Vagina (tissue), 2 donors: ENCODE measurements at regions not wholly inside any gene's neighbourhood (a gene's known extent, or its start where the extent isn't known, plus 50 kb on each side); places are given as distances from the start of the nearest gene placed in this dataset.

Experiments
- POLR2A ChIP-seq, 2 donors: fragments of 450-650 bp; IDR thresholded peaks; one replicate each; pipeline ENCODE4 v1.6.1; 2017; ENCODE audit warnings: antibody characterized with exemption in 2 of 2, mild to moderate bottlenecking in 2 of 2, moderate library complexity in 2 of 2
- POLR2AphosphoS5 ChIP-seq, 2 donors: sonication (generic); formaldehyde crosslinking; IDR thresholded peaks; one replicate each; pipeline ENCODE4 v1.9.0; 2017; ENCODE audit warnings: antibody characterized with exemption in 2 of 2, mild to moderate bottlenecking in 2 of 2, low read depth in 1 of 2; ENCODE audit not compliant: insufficient read depth in 1 of 2
- TF ChIP-seq, protein P1 (sequence below), 3 experiments: fragments of 450-650 bp in 2 of 3; fragments of 200-600 bp in 1 of 3; sonication (generic) in 1 of 3; IDR thresholded peaks; one replicate each; pipeline ENCODE4 v1.5.1; 2017 to 2019; ENCODE audit warnings: antibody characterized with exemption in 3 of 3, mild to moderate bottlenecking in 2 of 3, moderate library complexity in 2 of 3

GRCh38 chr2:204160989-204161388, 224.4 kb downstream of the ICOS start:
- TF ChIP-seq, protein P1, sequence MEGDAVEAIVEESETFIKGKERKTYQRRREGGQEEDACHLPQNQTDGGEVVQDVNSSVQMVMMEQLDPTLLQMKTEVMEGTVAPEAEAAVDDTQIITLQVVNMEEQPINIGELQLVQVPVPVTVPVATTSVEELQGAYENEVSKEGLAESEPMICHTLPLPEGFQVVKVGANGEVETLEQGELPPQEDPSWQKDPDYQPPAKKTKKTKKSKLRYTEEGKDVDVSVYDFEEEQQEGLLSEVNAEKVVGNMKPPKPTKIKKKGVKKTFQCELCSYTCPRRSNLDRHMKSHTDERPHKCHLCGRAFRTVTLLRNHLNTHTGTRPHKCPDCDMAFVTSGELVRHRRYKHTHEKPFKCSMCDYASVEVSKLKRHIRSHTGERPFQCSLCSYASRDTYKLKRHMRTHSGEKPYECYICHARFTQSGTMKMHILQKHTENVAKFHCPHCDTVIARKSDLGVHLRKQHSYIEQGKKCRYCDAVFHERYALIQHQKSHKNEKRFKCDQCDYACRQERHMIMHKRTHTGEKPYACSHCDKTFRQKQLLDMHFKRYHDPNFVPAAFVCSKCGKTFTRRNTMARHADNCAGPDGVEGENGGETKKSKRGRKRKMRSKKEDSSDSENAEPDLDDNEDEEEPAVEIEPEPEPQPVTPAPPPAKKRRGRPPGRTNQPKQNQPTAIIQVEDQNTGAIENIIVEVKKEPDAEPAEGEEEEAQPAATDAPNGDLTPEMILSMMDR (IDR thresholded peaks at IDR 0.05): no peak
- TF ChIP-seq POLR2A (IDR thresholded peaks at IDR 0.05) (no peak), POLR2AphosphoS5 (IDR thresholded peaks at IDR 0.05; ENCODE audit: insufficient read depth in 1 of 2, low read depth in 1 of 2) (no peak)
